ENCODE measurements at regions not wholly inside any gene's neighbourhood (a gene's known extent, or its start where the extent isn't known, plus 50 kb on each side); places are given as distances from the start of the nearest gene placed in this dataset.

DNA sequence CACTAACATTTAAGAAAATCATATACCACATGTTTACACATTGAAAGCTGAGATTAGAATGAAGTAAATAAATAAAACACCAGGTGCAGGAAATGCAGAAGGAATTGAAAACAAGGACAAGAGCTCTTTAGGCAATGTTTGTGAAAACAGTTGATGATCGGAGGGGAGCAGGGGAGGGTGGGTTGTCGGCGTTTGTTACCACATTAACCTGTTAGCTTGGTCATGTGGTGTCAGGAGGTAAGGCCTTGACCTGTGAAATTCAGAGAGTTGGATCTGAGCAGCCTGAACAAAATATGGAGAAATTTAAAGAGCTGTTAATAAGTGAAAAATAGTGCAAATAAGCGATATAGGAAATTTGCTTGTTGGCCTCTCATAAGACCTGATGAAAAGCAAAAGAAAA is 759.9 kb downstream of the PDHA2 start:
- Histone ChIP-seq H3K27me3 (ENCODE audit: insufficient read depth, low read length, poor library complexity, severe bottlenecking) (no peaks in the 10 kb centered on the region), H3K27ac (ENCODE audit: low read depth, low read length) (no peak overlapping the region), H3K4me3 (ENCODE audit: low read length) (no peak overlapping the region), H3K4me1 (ENCODE audit: insufficient read depth, low read length) (no peaks in the 10 kb centered on the region), H3K36me3 (ENCODE audit: insufficient read depth, low read length) (no peaks in the 10 kb centered on the region), H3K9me3 (ENCODE audit: low read length) (no peaks in the 10 kb centered on the region)
- no peak for DNase-seq
- no peak overlapping the region for H3K27ac Mint-ChIP-seq
- peaks cover 0 to 13% (median 0%) of the 10 kb centered on the region in 5 donors for H3K9me3 Mint-ChIP-seq
- H3K4me1 Mint-ChIP-seq = no peaks in the 10 kb centered on the region
- ChIA-PET POLR2A (no interaction called here), CTCF (no interaction called here)
- no peaks in the 10 kb centered on the region for H3K27me3 Mint-ChIP-seq
- no peak overlapping the region for H3K4me3 Mint-ChIP-seq
- no peaks in the 10 kb centered on the region for H3K36me3 Mint-ChIP-seq

- Mint-ChIP-seq H3K36me3 (no peaks in the 10 kb centered on the region), H3K27ac (no peak overlapping the region), H3K4me1 (no peaks in the 10 kb centered on the region), H3K27me3 (no peaks in the 10 kb centered on the region), H3K9me3 (peaks cover 0 to 9% (median 0%) of the 10 kb centered on the region in 5 donors), H3K4me3 (no peak overlapping the region)
- CTCF ChIA-PET = no interaction called here
- Histone ChIP-seq H3K27me3 (ENCODE audit: insufficient read depth, low read length, poor library complexity, severe bottlenecking) (no peaks in the 10 kb centered on the region), H3K4me3 (ENCODE audit: low read length) (no peak overlapping the region), H3K36me3 (ENCODE audit: insufficient read depth, low read length) (no peaks in the 10 kb centered on the region), H3K4me1 (ENCODE audit: insufficient read depth, low read length) (no peaks in the 10 kb centered on the region), H3K9me3 (ENCODE audit: low read length) (no peaks in the 10 kb centered on the region), H3K27ac (ENCODE audit: low read depth, low read length) (no peak overlapping the region)
- POLR2A ChIA-PET = no interaction called here
- no peak for DNase-seq
These were observed 762.8 kb downstream of the PDHA2 start for GRCh38 chr4:96602661-96603060.

- Mint-ChIP-seq H3K36me3 (no peaks in the 10 kb centered on the region), H3K27ac (no peak overlapping the region), H3K27me3 (no peaks in the 10 kb centered on the region), H3K4me3 (no peak overlapping the region), H3K9me3 (peaks cover 0 to 8% (median 3%) of the 10 kb centered on the region in 5 donors), H3K4me1 (no peaks in the 10 kb centered on the region)
- H3K9me3 ChIP-seq (ENCODE audit: low read length) = no peaks in the 10 kb centered on the region
- ChIA-PET POLR2A (no interaction called here), CTCF (no interaction called here)
- H3K36me3 ChIP-seq (ENCODE audit: insufficient read depth, low read length) = no peaks in the 10 kb centered on the region
- no peak overlapping the region for H3K27ac ChIP-seq (ENCODE audit: low read depth, low read length)
- DNase-seq = no peak
- no peak overlapping the region for H3K4me3 ChIP-seq (ENCODE audit: low read length)
- H3K27me3 ChIP-seq (ENCODE audit: insufficient read depth, low read length, poor library complexity, severe bottlenecking) = no peaks in the 10 kb centered on the region
- no peaks in the 10 kb centered on the region for H3K4me1 ChIP-seq (ENCODE audit: insufficient read depth, low read length)
These were observed 763.7 kb downstream of the PDHA2 start for GRCh38 chr4:96603641-96604040.

- ChIA-PET CTCF (no interaction called here), POLR2A (no interaction called here)
- Histone ChIP-seq H3K36me3 (ENCODE audit: insufficient read depth, low read length) (no peaks in the 10 kb centered on the region), H3K27me3 (ENCODE audit: insufficient read depth, low read length, poor library complexity, severe bottlenecking) (no peaks in the 10 kb centered on the region), H3K4me3 (ENCODE audit: low read length) (no peak overlapping the region), H3K27ac (ENCODE audit: low read depth, low read length) (no peak overlapping the region), H3K9me3 (ENCODE audit: low read length) (no peaks in the 10 kb centered on the region), H3K4me1 (ENCODE audit: insufficient read depth, low read length) (no peaks in the 10 kb centered on the region)
- H3K4me3 Mint-ChIP-seq = no peak overlapping the region
- no peak overlapping the region for H3K27ac Mint-ChIP-seq
- no peaks in the 10 kb centered on the region for H3K36me3 Mint-ChIP-seq
- no peak for DNase-seq
- H3K4me1 Mint-ChIP-seq = no peaks in the 10 kb centered on the region
- no peaks in the 10 kb centered on the region for H3K27me3 Mint-ChIP-seq
- peaks cover 2 to 6% (median 4%) of the 10 kb centered on the region in 5 donors for H3K9me3 Mint-ChIP-seq
These were observed 766.6 kb downstream of the PDHA2 start for GRCh38 chr4:96606451-96606850.

- no peak for DNase-seq
- CTCF ChIA-PET = no interaction called here
These were observed 786.1 kb downstream of the PDHA2 start for GRCh38 chr4:96626023-96626422.

GRCh38 chr4:96630839-96631238 is 790.9 kb downstream of the PDHA2 start:
- Mint-ChIP-seq H3K4me3 (no peak overlapping the region), H3K27ac (no peak overlapping the region), H3K9me3 (peaks cover 0 to 14% (median 0%) of the 10 kb centered on the region in 5 donors), H3K27me3 (no peaks in the 10 kb centered on the region), H3K4me1 (no peaks in the 10 kb centered on the region), H3K36me3 (no peaks in the 10 kb centered on the region)
- Histone ChIP-seq H3K4me1 (ENCODE audit: insufficient read depth, low read length) (no peaks in the 10 kb centered on the region), H3K36me3 (ENCODE audit: insufficient read depth, low read length) (no peaks in the 10 kb centered on the region), H3K4me3 (ENCODE audit: low read length) (no peak overlapping the region), H3K9me3 (ENCODE audit: low read length) (no peaks in the 10 kb centered on the region), H3K27ac (ENCODE audit: low read depth, low read length) (no peak overlapping the region), H3K27me3 (ENCODE audit: insufficient read depth, low read length, poor library complexity, severe bottlenecking) (no peaks in the 10 kb centered on the region)
- POLR2A ChIA-PET = no interaction called here
- no peak for DNase-seq
- CTCF ChIA-PET = no interaction called here

More at GRCh38 chr4:96626023-96626422, 786.1 kb downstream of the PDHA2 start:
- Histone ChIP-seq H3K4me3 (ENCODE audit: low read length) (no peak overlapping the region), H3K36me3 (ENCODE audit: insufficient read depth, low read length) (no peaks in the 10 kb centered on the region), H3K9me3 (ENCODE audit: low read length) (no peaks in the 10 kb centered on the region), H3K27ac (ENCODE audit: low read depth, low read length) (no peak overlapping the region), H3K4me1 (ENCODE audit: insufficient read depth, low read length) (no peaks in the 10 kb centered on the region), H3K27me3 (ENCODE audit: insufficient read depth, low read length, poor library complexity, severe bottlenecking) (no peaks in the 10 kb centered on the region)
- H3K4me3 Mint-ChIP-seq = no peak overlapping the region
- H3K36me3 Mint-ChIP-seq = no peaks in the 10 kb centered on the region
- H3K9me3 Mint-ChIP-seq = peaks cover 1 to 15% (median 3%) of the 10 kb centered on the region in 5 donors
- no peaks in the 10 kb centered on the region for H3K27me3 Mint-ChIP-seq
- no peaks in the 10 kb centered on the region for H3K4me1 Mint-ChIP-seq
- H3K27ac Mint-ChIP-seq = no peak overlapping the region
- POLR2A ChIA-PET = no interaction called here

- Histone ChIP-seq H3K4me1 (ENCODE audit: insufficient read depth, low read length) (no peaks in the 10 kb centered on the region), H3K27ac (ENCODE audit: low read depth, low read length) (no peak overlapping the region), H3K4me3 (ENCODE audit: low read length) (no peak overlapping the region), H3K36me3 (ENCODE audit: insufficient read depth, low read length) (no peaks in the 10 kb centered on the region), H3K27me3 (ENCODE audit: insufficient read depth, low read length, poor library complexity, severe bottlenecking) (no peaks in the 10 kb centered on the region), H3K9me3 (ENCODE audit: low read length) (no peaks in the 10 kb centered on the region)
- no peaks in the 10 kb centered on the region for H3K27me3 Mint-ChIP-seq
- DNase-seq = no peak
- peaks cover 0 to 21% (median 3%) of the 10 kb centered on the region in 5 donors for H3K9me3 Mint-ChIP-seq
- POLR2A ChIA-PET = no interaction called here
- CTCF ChIA-PET = no interaction called here
- no peaks in the 10 kb centered on the region for H3K4me1 Mint-ChIP-seq
- H3K27ac Mint-ChIP-seq = no peak overlapping the region
- no peaks in the 10 kb centered on the region for H3K36me3 Mint-ChIP-seq
- H3K4me3 Mint-ChIP-seq = no peak overlapping the region
These were observed 798.1 kb downstream of the PDHA2 start for GRCh38 chr4:96637971-96638412.

DNA sequence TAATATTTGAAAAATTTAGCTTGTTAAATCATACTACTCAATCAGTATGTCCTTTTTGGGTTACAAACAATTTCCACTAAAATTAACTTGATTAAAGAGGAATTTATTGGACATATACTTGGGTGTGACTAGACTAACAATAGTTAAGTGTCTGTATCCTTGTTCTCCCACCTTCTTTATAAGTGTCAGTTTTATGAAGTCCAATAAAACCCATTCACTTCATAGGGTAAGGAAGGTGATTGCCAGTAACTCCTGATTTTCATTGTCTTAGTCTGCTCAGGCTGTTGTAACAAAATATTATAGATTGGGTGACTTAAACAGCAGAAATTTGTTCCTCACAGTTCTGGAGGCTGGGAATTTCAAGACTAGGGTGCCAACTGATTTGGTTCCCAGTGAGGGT is 800.0 kb downstream of the PDHA2 start:
- Mint-ChIP-seq H3K36me3 (no peaks in the 10 kb centered on the region), H3K4me3 (no peak overlapping the region), H3K27me3 (no peaks in the 10 kb centered on the region), H3K27ac (no peak overlapping the region), H3K4me1 (no peaks in the 10 kb centered on the region), H3K9me3 (peaks cover 0 to 26% (median 3%) of the 10 kb centered on the region in 5 donors)
- CTCF ChIA-PET = no interaction called here
- H3K4me1 ChIP-seq (ENCODE audit: insufficient read depth, low read length) = no peaks in the 10 kb centered on the region
- no peak overlapping the region for H3K4me3 ChIP-seq (ENCODE audit: low read length)
- POLR2A ChIA-PET = no interaction called here
- H3K9me3 ChIP-seq (ENCODE audit: low read length) = no peaks in the 10 kb centered on the region
- no peak overlapping the region for H3K27ac ChIP-seq (ENCODE audit: low read depth, low read length)
- H3K27me3 ChIP-seq (ENCODE audit: insufficient read depth, low read length, poor library complexity, severe bottlenecking) = no peaks in the 10 kb centered on the region
- DNase-seq = no peak
- no peaks in the 10 kb centered on the region for H3K36me3 ChIP-seq (ENCODE audit: insufficient read depth, low read length)

DNA sequence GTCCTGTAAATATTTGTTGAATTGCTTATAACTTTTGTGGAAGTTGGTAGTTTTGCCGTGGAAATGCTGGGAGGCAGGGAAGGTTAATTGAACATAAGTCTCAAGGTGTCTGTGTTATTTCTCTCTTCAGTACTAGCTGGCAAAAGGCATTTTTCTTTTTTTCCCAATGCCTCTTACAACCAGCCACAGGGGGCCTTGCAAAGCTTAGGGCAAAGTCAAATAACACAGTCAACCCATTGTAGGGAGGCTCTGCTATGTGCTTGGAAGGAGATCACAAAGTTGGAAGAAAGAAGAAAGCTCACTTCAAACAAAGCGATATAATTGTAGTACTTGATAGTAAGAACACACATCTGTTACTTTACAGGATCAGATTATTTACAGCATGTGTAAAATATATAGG is 802.6 kb downstream of the PDHA2 start:
- H3K27me3 ChIP-seq (ENCODE audit: insufficient read depth, low read length, poor library complexity, severe bottlenecking) = no peaks in the 10 kb centered on the region
- H3K4me3 ChIP-seq (ENCODE audit: low read length) = no peak overlapping the region
- peaks cover 4 to 37% (median 5%) of the 10 kb centered on the region in 5 donors for H3K9me3 Mint-ChIP-seq
- H3K36me3 Mint-ChIP-seq = no peaks in the 10 kb centered on the region
- no peaks in the 10 kb centered on the region for H3K4me1 ChIP-seq (ENCODE audit: insufficient read depth, low read length)
- no peak overlapping the region for H3K27ac ChIP-seq (ENCODE audit: low read depth, low read length)
- H3K4me1 Mint-ChIP-seq = no peaks in the 10 kb centered on the region
- H3K4me3 Mint-ChIP-seq = no peak overlapping the region
- no peak overlapping the region for H3K27ac Mint-ChIP-seq
- ChIA-PET CTCF (no interaction called here), POLR2A (no interaction called here)
- DNase-seq = no peak
- H3K9me3 ChIP-seq (ENCODE audit: low read length) = no peaks in the 10 kb centered on the region
- no peaks in the 10 kb centered on the region for H3K36me3 ChIP-seq (ENCODE audit: insufficient read depth, low read length)
- H3K27me3 Mint-ChIP-seq = no peaks in the 10 kb centered on the region

All from CD8-positive, alpha-beta memory T cell (primary cell).